ENCODE measurements at regions not wholly inside any gene's neighbourhood (a gene's known extent, or its start where the extent isn't known, plus 50 kb on each side); places are given as distances from the start of the nearest gene placed in this dataset.

- no peak for DNase-seq (ENCODE audit: low spot score)
- TF ChIP-seq CTCF (IDR thresholded peaks at IDR 0.05; ENCODE audit: extremely low read depth, insufficient read depth, missing control alignments): no peak
- in situ Hi-C loops (cut with MboI; ENCODE audit: low pct_unique_long_range_greater_than_20kb, low sequenced_read_pairs, unreplicated experiment): no loop called here
These were observed 51.2 kb downstream of the FOXL3 start for GRCh38 chr7:340979-341694.

GRCh38 chr7:341841-342638 is 52.1 kb downstream of the FOXL3 start:
- no peak for DNase-seq (ENCODE audit: low spot score)
- no peak for TF ChIP-seq CTCF (IDR thresholded peaks at IDR 0.05; ENCODE audit: extremely low read depth, insufficient read depth, missing control alignments)
- in situ Hi-C loops (cut with MboI; ENCODE audit: low pct_unique_long_range_greater_than_20kb, low sequenced_read_pairs, unreplicated experiment): no loop called here

- in situ Hi-C loops (cut with MboI; ENCODE audit: low pct_unique_long_range_greater_than_20kb, low sequenced_read_pairs, unreplicated experiment): no loop called here
- no peak for TF ChIP-seq CTCF (IDR thresholded peaks at IDR 0.05; ENCODE audit: extremely low read depth, insufficient read depth, missing control alignments)
- DNase-seq (ENCODE audit: low spot score): no peak
These were observed 52.8 kb downstream of the FOXL3 start for GRCh38 chr7:342681-343216.

- no peak for TF ChIP-seq CTCF (IDR thresholded peaks at IDR 0.05; ENCODE audit: extremely low read depth, insufficient read depth, missing control alignments)
- in situ Hi-C loops (cut with MboI; ENCODE audit: low pct_unique_long_range_greater_than_20kb, low sequenced_read_pairs, unreplicated experiment): no loop called here
- no peak for DNase-seq (ENCODE audit: low spot score)
These were observed 53.4 kb downstream of the FOXL3 start for GRCh38 chr7:343227-343822.

- no peak for TF ChIP-seq CTCF (IDR thresholded peaks at IDR 0.05; ENCODE audit: extremely low read depth, insufficient read depth, missing control alignments)
- DNase-seq (ENCODE audit: low spot score): no peak
- in situ Hi-C loops (cut with MboI; ENCODE audit: low pct_unique_long_range_greater_than_20kb, low sequenced_read_pairs, unreplicated experiment): no loop called here
These were observed 54.1 kb downstream of the FOXL3 start for GRCh38 chr7:343864-344607.

- in situ Hi-C loops (cut with MboI; ENCODE audit: low pct_unique_long_range_greater_than_20kb, low sequenced_read_pairs, unreplicated experiment): no loop called here
- no peak for TF ChIP-seq CTCF (IDR thresholded peaks at IDR 0.05; ENCODE audit: extremely low read depth, insufficient read depth, missing control alignments)
- no peak for DNase-seq (ENCODE audit: low spot score)
These were observed 54.6 kb downstream of the FOXL3 start for GRCh38 chr7:344608-344994.
